K562 (cell line): ENCODE measurements at regions not wholly inside any gene's neighbourhood (a gene's known extent, or its start where the extent isn't known, plus 50 kb on each side); places are given as distances from the start of the nearest gene placed in this dataset.

Experiments
- ATAC-seq: fragments of 200-7000 bp; cut with Tn5 transposase; 3 replicates; pipeline ENCODE4 v1.9.1; 2020; ENCODE audit warnings: moderate library complexity
- BruUV-seq: library from RNA; stranded (reverse); fragments of 400-500 nt; replicated peaks from 2 replicates; lab custom pipeline; 2021; lab: Mats Ljungman, UMichigan
- CTCF ChIA-PET: fragments of 300-600 bp; formaldehyde crosslinking; extraction: SDS; loops from one replicate; lab custom pipeline; 2021; ENCODE audit warnings: low intra/inter-chr PET ratio; lab: Yijun Ruan, JAX
- POLR2A ChIA-PET: fragments of 300-600, 350-650 bp; sonication (Branson Sonifier 250); formaldehyde crosslinking; extraction: SDS; loops from one replicate; lab custom pipeline; 2021; ENCODE audit warnings: antibody characterized with exemption, inconsistent platforms; lab: Yijun Ruan, JAX
- DNase-seq, 4 experiments: peaks; one replicate each; pipeline versions ENCODE4 v3.0.0 to v3.0.0-alpha.2; 2011 to 2018; ENCODE audit warnings: low spot score in 3 of 4, mixed read lengths in 3 of 4; ENCODE audit errors: extremely low read depth in 1 of 4
- FAIRE-seq: peaks from 2 replicates; lab custom pipeline; 2011; peaks lifted over from hg19 to GRCh38; lab: Jason Lieb, UNC
- H2AFZ ChIP-seq: 2 replicates; pipeline ENCODE4 v1.6.0; 2011; ENCODE audit warnings: low read depth, low read length, control low read depth, inconsistent platforms
- H3K27ac ChIP-seq: fragments of 200-600 bp; 3 replicates; pipeline ENCODE4 v1.8.0; 2011; ENCODE audit warnings: low read depth, mild to moderate bottlenecking, control low read depth, inconsistent platforms, low read length, moderate library complexity, mixed read lengths; ENCODE audit errors: extremely low read depth
- H3K27me3 ChIP-seq, 2 experiments: fragments of 300-600 bp in 1 of 2; 2 replicates in 1 of 2; 3 replicates in 1 of 2; pipeline versions ENCODE4 v1.6.0 to v1.8.0; 2011; ENCODE audit warnings: inconsistent platforms in 2 of 2, low read length in 2 of 2, mild to moderate bottlenecking in 1 of 2, mixed read lengths in 1 of 2, moderate library complexity in 1 of 2; ENCODE audit not compliant: control insufficient read depth in 2 of 2, insufficient read depth in 2 of 2
- H3K36me3 ChIP-seq: fragments of 300-600 bp; 3 replicates; pipeline ENCODE4 v1.8.0; 2011; ENCODE audit warnings: mild to moderate bottlenecking, low read length, inconsistent platforms; ENCODE audit not compliant: control insufficient read depth, insufficient read depth
- H3K4me1 ChIP-seq, 2 experiments: fragments of 200-600 bp in 1 of 2; replicated peaks in 1 of 2; 2 replicates in 1 of 2; 3 replicates in 1 of 2; pipeline versions ENCODE4 v1.5.1 to v1.8.0; 2011; ENCODE audit warnings: inconsistent platforms in 2 of 2, low read length in 2 of 2, mild to moderate bottlenecking in 1 of 2, mixed read lengths in 1 of 2, moderate library complexity in 1 of 2; ENCODE audit not compliant: control insufficient read depth in 2 of 2, insufficient read depth in 2 of 2
- H3K4me2 ChIP-seq: 2 replicates; pipeline ENCODE4 v1.6.1; 2011; ENCODE audit warnings: low read length, control low read depth, inconsistent platforms, mixed read lengths; ENCODE audit not compliant: insufficient read depth
- H3K4me3 ChIP-seq: fragments of 200-600 bp; sonication (generic), shearing (Covaris generic); 2 replicates; pipeline ENCODE4 v1.5.1; 2016; ENCODE audit warnings: control low read depth, inconsistent platforms
- H3K79me2 ChIP-seq: fragments of 200-600 bp; 3 replicates; pipeline ENCODE4 v1.8.0; 2011; ENCODE audit warnings: low read length, inconsistent platforms; ENCODE audit not compliant: control insufficient read depth, insufficient read depth
- H3K9ac ChIP-seq, 2 experiments: 2 replicates each; pipeline versions ENCODE4 v1.6.0 to v1.6.1; 2011; ENCODE audit warnings: low read depth in 2 of 2, low read length in 2 of 2, control low read depth in 1 of 2, inconsistent platforms in 1 of 2, mild to moderate bottlenecking in 1 of 2, mixed read lengths in 1 of 2; ENCODE audit not compliant: insufficient read depth in 1 of 2
- H3K9me1 ChIP-seq: one replicate; pipeline ENCODE4 v1.6.0; 2011; ENCODE audit warnings: inconsistent platforms, mild to moderate bottlenecking, low read length, moderate library complexity; ENCODE audit not compliant: control insufficient read depth, insufficient read depth
- H3K9me3 ChIP-seq: replicated peaks from 2 replicates; pipeline ENCODE4 v1.5.1; 2011; ENCODE audit warnings: low read depth, low read length, inconsistent platforms; ENCODE audit not compliant: control insufficient read depth, insufficient read depth
- H4K20me1 ChIP-seq: replicated peaks from 2 replicates; pipeline ENCODE4 v1.6.1; 2011; ENCODE audit warnings: low read length, inconsistent platforms, mixed read lengths; ENCODE audit not compliant: control insufficient read depth, insufficient read depth
- CBFB ChIP-seq: sonication (generic); formaldehyde crosslinking; IDR thresholded peaks from 2 replicates; pipeline ENCODE4 v1.4.0; 2020; ENCODE audit warnings: mild to moderate bottlenecking, missing genetic modification reagents
- EP300 ChIP-seq: IDR thresholded peaks from 2 replicates; pipeline ENCODE4 v1.6.1; 2012; ENCODE audit warnings: low read length, improper control_type of control experiment
- EZH2 ChIP-seq: IDR thresholded peaks from 2 replicates; pipeline ENCODE4 v1.6.1; 2012; ENCODE audit warnings: low read depth, mild to moderate bottlenecking, inconsistent platforms, low read length, borderline replicate concordance
- FOSL1 ChIP-seq: fragments of 200-800 bp; sonication (Bioruptor generic); conservative IDR thresholded peaks from 2 replicates; pipeline ENCODE4 v1.6.1; 2016; ENCODE audit warnings: missing genetic modification characterization, missing compliant biosample characterization
- HLTF ChIP-seq: fragments of 450-650 bp; IDR thresholded peaks from 2 replicates; pipeline ENCODE4 v1.6.1; 2016
- IFI16 ChIP-seq: fragments of 250-450 bp; sonication (Bioruptor Pico); IDR thresholded peaks from 2 replicates; pipeline ENCODE4 v2.1.2; 2022; ENCODE audit warnings: mild to moderate bottlenecking, inconsistent platforms
- KLF6 ChIP-seq: fragments of 250-450 bp; sonication (Bioruptor Pico); IDR thresholded peaks from 2 replicates; pipeline ENCODE4 v1.4.0; 2020; ENCODE audit warnings: mild to moderate bottlenecking, moderate library complexity, borderline replicate concordance
- MTA1 ChIP-seq: fragments of 450-650 bp; IDR thresholded peaks from 2 replicates; pipeline ENCODE4 v1.6.1; 2017; ENCODE audit warnings: borderline replicate concordance
- NCOR1 ChIP-seq: fragments of 450-650 bp; IDR thresholded peaks from 2 replicates; pipeline ENCODE4 v1.6.1; 2016; ENCODE audit warnings: mild to moderate bottlenecking, moderate library complexity
- TARDBP ChIP-seq: fragments of 450-650 bp; IDR thresholded peaks from 2 replicates; pipeline ENCODE4 v1.6.1; 2016
- ZNF140 ChIP-seq: fragments of 250-450 bp; sonication (Bioruptor Pico); IDR thresholded peaks from 2 replicates; pipeline ENCODE4 v1.8.0; 2021; ENCODE audit warnings: moderate library complexity, mild to moderate bottlenecking, inconsistent platforms
- ZNF507 ChIP-seq: conservative IDR thresholded peaks from 2 replicates; pipeline ENCODE4 v1.6.1; 2017; ENCODE audit warnings: missing genetic modification characterization, missing compliant biosample characterization
- WGBS: fragments of 100-300 bp; shearing (Covaris generic); methylation state at CpG from one replicate; pipeline ENCODE4 v1.1.6; 2016; ENCODE audit warnings: low coverage, mixed read lengths; ENCODE audit not compliant: insufficient coverage; ENCODE audit errors: missing lambda C conversion rate; 5-methylcytosine and 5-hydroxymethylcytosine counted together
- in situ Hi-C: fragments of 300-500 bp; cut with MboI; formaldehyde crosslinking; loops from 4 replicates; pipeline ENCODE4 v1.15.0; 2018; ENCODE audit warnings: inconsistent platforms, mixed read lengths
- intact Hi-C: fragments of 100-400 bp; cut with micrococcal nuclease; formaldehyde crosslinking; loops from 2 replicates; pipeline ENCODE4 v1.14.2; 2022
- TF ChIP-seq, protein P1 (sequence below): sonication (generic); formaldehyde crosslinking; IDR thresholded peaks from 2 replicates; pipeline ENCODE4 v1.9.0; 2022; ENCODE audit warnings: mild to moderate bottlenecking, missing genetic modification reagents
- TF ChIP-seq, protein P2 (sequence below): sonication (generic); formaldehyde crosslinking; IDR thresholded peaks from 2 replicates; pipeline ENCODE4 v1.8.1; 2023; ENCODE audit warnings: mild to moderate bottlenecking, missing genetic modification reagents
- TF ChIP-seq, protein P3 (sequence below), 2 experiments: fragments of 450-650 bp; formaldehyde crosslinking in 1 of 2; IDR thresholded peaks; 2 replicates each; pipeline versions ENCODE4 v1.4.0 to v1.6.1; 2014 to 2020; ENCODE audit warnings: mild to moderate bottlenecking in 2 of 2, borderline replicate concordance in 1 of 2, low read depth in 1 of 2

DNA sequence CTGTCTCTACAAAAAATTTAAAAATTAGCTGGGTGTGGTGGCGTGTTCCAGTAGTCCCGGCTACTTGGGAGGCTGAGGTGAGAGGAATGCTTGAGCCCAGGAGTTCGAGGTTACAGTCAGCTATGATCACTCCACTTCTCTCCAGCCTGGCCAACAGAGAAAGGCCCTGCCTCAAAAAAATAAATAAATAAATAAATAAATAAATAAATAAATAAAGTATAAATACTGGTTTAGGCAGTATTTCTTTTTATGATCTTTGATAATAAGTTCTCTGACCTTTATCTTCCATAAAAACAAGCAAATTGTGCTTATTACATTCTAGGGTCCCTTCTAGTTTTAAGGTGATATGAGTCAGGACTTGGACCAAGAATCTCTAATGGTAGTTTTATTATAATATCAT, 320.3 kb downstream of the PCDH19 start:
- Histone ChIP-seq H3K27me3 (no peaks in the 10 kb centered on the region), H2AFZ (no peak overlapping the region), H3K4me1 (no peaks in the 10 kb centered on the region), H4K20me1 (no peaks in the 10 kb centered on the region), H3K36me3 (no peaks in the 10 kb centered on the region), H3K9me3 (no peaks in the 10 kb centered on the region), H3K79me2 (no peaks in the 10 kb centered on the region), H3K9ac (no peak overlapping the region), H3K4me2 (no peak overlapping the region), H3K9me1 (no peaks in the 10 kb centered on the region), H3K4me3 (no peak overlapping the region), H3K27ac (no peak overlapping the region)
- no TSS peak for BruUV-seq
- TF ChIP-seq CBFB (CRISPR knock-in tag) (no peak), HLTF (no peak), FOSL1 (tag) (no peak), MTA1 (no peak), EZH2 (no peak), IFI16 (CRISPR knock-in tag) (no peak), ZNF507 (tag) (no peak), ZNF140 (CRISPR knock-in tag) (no peak), TARDBP (no peak), NCOR1 (no peak), KLF6 (CRISPR knock-in tag) (no peak), EP300 (no peak)
- TF ChIP-seq, protein P1, sequence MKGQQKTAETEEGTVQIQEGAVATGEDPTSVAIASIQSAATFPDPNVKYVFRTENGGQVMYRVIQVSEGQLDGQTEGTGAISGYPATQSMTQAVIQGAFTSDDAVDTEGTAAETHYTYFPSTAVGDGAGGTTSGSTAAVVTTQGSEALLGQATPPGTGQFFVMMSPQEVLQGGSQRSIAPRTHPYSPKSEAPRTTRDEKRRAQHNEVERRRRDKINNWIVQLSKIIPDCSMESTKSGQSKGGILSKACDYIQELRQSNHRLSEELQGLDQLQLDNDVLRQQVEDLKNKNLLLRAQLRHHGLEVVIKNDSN, result no peak
- TF ChIP-seq, protein P2, sequence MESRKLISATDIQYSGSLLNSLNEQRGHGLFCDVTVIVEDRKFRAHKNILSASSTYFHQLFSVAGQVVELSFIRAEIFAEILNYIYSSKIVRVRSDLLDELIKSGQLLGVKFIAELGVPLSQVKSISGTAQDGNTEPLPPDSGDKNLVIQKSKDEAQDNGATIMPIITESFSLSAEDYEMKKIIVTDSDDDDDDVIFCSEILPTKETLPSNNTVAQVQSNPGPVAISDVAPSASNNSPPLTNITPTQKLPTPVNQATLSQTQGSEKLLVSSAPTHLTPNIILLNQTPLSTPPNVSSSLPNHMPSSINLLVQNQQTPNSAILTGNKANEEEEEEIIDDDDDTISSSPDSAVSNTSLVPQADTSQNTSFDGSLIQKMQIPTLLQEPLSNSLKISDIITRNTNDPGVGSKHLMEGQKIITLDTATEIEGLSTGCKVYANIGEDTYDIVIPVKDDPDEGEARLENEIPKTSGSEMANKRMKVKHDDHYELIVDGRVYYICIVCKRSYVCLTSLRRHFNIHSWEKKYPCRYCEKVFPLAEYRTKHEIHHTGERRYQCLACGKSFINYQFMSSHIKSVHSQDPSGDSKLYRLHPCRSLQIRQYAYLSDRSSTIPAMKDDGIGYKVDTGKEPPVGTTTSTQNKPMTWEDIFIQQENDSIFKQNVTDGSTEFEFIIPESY (CRISPR knock-in tag), result no peak
- TF ChIP-seq, protein P3, sequence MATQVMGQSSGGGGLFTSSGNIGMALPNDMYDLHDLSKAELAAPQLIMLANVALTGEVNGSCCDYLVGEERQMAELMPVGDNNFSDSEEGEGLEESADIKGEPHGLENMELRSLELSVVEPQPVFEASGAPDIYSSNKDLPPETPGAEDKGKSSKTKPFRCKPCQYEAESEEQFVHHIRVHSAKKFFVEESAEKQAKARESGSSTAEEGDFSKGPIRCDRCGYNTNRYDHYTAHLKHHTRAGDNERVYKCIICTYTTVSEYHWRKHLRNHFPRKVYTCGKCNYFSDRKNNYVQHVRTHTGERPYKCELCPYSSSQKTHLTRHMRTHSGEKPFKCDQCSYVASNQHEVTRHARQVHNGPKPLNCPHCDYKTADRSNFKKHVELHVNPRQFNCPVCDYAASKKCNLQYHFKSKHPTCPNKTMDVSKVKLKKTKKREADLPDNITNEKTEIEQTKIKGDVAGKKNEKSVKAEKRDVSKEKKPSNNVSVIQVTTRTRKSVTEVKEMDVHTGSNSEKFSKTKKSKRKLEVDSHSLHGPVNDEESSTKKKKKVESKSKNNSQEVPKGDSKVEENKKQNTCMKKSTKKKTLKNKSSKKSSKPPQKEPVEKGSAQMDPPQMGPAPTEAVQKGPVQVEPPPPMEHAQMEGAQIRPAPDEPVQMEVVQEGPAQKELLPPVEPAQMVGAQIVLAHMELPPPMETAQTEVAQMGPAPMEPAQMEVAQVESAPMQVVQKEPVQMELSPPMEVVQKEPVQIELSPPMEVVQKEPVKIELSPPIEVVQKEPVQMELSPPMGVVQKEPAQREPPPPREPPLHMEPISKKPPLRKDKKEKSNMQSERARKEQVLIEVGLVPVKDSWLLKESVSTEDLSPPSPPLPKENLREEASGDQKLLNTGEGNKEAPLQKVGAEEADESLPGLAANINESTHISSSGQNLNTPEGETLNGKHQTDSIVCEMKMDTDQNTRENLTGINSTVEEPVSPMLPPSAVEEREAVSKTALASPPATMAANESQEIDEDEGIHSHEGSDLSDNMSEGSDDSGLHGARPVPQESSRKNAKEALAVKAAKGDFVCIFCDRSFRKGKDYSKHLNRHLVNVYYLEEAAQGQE (IDR thresholded peaks at IDR 0.05; ENCODE audit: borderline replicate concordance), result no peak
- TF ChIP-seq, protein P3 (CRISPR knock-in tag; IDR thresholded peaks at IDR 0.05; ENCODE audit: low read depth), result no peak
- ChIA-PET CTCF (no interaction called here), POLR2A (no interaction called here)
- in situ Hi-C loops, result no loop called here
- no peak for FAIRE-seq
- no peak for DNase-seq
- no peak for ATAC-seq
- intact Hi-C loops, result no loop called here
- 0% methylated on average over 3 of the region's 3 CpGs for WGBS
